Naive B cell (primary cell): ENCODE measurements at regions not wholly inside any gene's neighbourhood (a gene's known extent, or its start where the extent isn't known, plus 50 kb on each side); places are given as distances from the start of the nearest gene placed in this dataset.
A peak's percentile ranks its signal among the peaks of the same experiment; 100 is the strongest.

ENCODE experiments used
- ATAC-seq, 2 donors: fragments of 150-1000 bp; cut with Tn5 transposase; 2 replicates each; pipeline ENCODE4 v1.10.0; 2021; ENCODE audit warnings: low read depth in 2 of 2, mild to moderate bottlenecking in 2 of 2, moderate library complexity in 2 of 2
- DNase-seq: peaks from one replicate; pipeline ENCODE4 v3.0.0; 2022
- H3K27ac Mint-ChIP-seq, 6 donors: one replicate each; pipeline ENCODE4 v1.8.0; 2020 to 2022; ENCODE audit warnings: mild to moderate bottlenecking in 6 of 6, mixed read lengths in 6 of 6, moderate library complexity in 5 of 6, inconsistent platforms in 2 of 6
- H3K27me3 Mint-ChIP-seq, 3 donors: one replicate each; pipeline ENCODE4 v1.8.0; 2021 to 2022; ENCODE audit warnings: mixed read lengths in 3 of 3, mild to moderate bottlenecking in 1 of 3
- H3K36me3 Mint-ChIP-seq, 2 donors: one replicate each; pipeline ENCODE4 v1.8.0; 2020 to 2022; ENCODE audit warnings: mixed read lengths in 2 of 2, inconsistent platforms in 1 of 2, mild to moderate bottlenecking in 1 of 2
- H3K4me1 Mint-ChIP-seq, 3 donors: one replicate each; pipeline ENCODE4 v1.8.0; 2020 to 2022; ENCODE audit warnings: mixed read lengths in 3 of 3, inconsistent platforms in 1 of 3, mild to moderate bottlenecking in 1 of 3, moderate library complexity in 1 of 3
- H3K4me3 Mint-ChIP-seq, 8 donors: one replicate each; pipeline ENCODE4 v1.8.0; 2020 to 2022; ENCODE audit warnings: mild to moderate bottlenecking in 8 of 8, mixed read lengths in 8 of 8, moderate library complexity in 8 of 8, inconsistent platforms in 2 of 8
- H3K9me3 Mint-ChIP-seq, 7 donors: one replicate each; pipeline ENCODE4 v1.8.0; 2020 to 2022; ENCODE audit warnings: mixed read lengths in 7 of 7, mild to moderate bottlenecking in 5 of 7, inconsistent platforms in 2 of 7, moderate library complexity in 1 of 7

DNA sequence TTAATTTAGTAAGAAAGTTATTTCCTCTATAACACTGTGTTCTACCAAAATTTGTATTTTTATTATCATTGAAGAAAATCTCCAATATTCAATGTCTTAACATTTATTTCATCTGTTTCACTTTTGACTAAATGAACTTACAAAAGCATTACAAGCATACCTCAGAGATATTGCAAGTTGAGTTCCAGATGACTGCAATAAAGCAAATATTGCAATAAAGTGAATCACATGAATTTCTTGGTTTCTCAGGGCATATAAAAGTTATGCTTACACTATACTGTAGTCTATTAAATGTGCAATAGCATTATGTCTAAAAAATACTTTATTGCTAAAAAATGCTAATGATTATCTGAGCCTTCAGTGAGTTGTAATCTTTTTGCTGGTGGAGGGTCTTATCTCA, 78.3 kb downstream of the TTC32 start:
- no peak for DNase-seq
- H3K4me3 Mint-ChIP-seq: peak overlapping the region in 1 of 8 donors; percentile 75
- no peak overlapping the region for H3K27ac Mint-ChIP-seq
- no peaks in the 10 kb centered on the region for H3K4me1 Mint-ChIP-seq
- no peaks in the 10 kb centered on the region for H3K36me3 Mint-ChIP-seq
- peaks cover 0 to 2% (median 0%) of the 10 kb centered on the region in 7 donors for H3K9me3 Mint-ChIP-seq
- ATAC-seq: no peak
- H3K27me3 Mint-ChIP-seq: peaks cover 16 to 28% (median 17%) of the 10 kb centered on the region in 3 donors

DNA sequence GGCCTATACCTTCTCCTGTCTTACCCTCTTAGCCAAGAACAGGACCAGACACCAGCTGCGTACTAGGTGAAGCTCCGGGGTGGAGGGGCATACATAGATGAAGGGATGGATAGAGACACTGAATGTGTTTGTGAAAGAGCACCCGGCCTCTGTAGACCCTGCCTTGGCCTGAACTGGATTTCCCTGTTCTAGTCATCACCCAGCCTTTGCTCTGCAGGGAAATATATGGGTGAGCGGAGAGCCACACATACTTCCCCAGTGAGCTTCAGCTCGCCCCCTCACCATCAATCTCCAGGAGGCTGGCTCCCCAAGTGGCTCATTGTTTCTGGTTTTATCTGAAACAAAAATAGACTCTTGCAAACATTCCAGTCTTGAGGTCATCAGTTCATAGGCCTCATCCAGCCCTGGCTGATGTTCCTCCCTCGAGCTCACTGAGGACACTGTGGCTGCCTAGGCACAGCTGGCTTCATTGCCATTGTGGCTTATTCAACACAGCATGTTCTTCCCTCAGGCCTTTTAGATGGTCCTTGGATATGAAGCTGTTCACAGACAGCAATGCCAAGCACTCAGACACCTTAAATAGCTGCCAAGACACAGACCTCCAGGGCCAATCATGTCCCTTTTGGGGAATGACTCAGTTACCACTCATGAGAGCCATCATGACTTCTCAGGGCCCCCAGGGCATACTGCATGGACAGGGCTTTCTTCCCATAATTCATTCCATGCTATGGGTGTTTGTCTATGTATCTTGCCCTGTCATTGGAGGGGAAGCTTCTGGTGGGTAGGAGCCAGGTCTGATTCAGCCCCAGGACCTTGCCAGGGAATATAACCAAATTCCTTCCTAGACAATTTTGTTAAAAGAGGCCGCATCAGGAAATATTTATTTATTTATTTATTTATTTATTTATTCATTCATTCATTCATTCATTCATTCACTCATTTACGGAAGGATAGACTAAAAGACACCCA, 82.4 kb downstream of the TTC32 start:
- Mint-ChIP-seq H3K27me3 (peaks cover 0 to 11% (median 9%) of the 10 kb centered on the region in 3 donors), H3K4me3 (no peak overlapping the region)
- ATAC-seq: no peak

DNA sequence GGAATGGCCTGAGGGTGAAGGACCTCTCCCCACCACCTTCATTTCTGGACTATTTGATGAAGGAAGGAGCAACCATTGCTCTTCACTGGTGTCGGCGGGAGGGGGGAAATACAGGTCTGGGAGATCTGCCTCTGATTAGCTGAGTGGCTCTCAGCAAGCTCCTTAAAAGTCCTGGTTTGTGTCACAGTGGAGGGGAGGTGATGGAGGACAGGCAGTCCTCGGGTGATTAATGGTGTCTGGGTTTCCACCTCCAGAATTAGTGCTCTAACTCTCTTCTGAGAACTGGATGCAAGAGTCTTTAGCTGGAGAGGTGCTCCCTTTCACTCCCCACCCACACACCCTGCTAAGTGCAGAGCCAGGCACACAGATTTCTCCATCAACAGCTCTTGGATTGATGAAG, 83.2 kb downstream of the TTC32 start:
- H3K27me3 Mint-ChIP-seq: peaks cover 0 to 9% (median 2%) of the 10 kb centered on the region in 3 donors
- no peaks in the 10 kb centered on the region for H3K36me3 Mint-ChIP-seq
- no peaks in the 10 kb centered on the region for H3K4me1 Mint-ChIP-seq
- no peak for DNase-seq
- H3K27ac Mint-ChIP-seq: no peak overlapping the region
- no peak for ATAC-seq
- no peak overlapping the region for H3K4me3 Mint-ChIP-seq
- no peaks in the 10 kb centered on the region for H3K9me3 Mint-ChIP-seq

More for the DNA sequence above, 82.4 kb downstream of the TTC32 start:
- Mint-ChIP-seq H3K4me1 (no peaks in the 10 kb centered on the region), H3K27ac (no peak overlapping the region), H3K36me3 (no peaks in the 10 kb centered on the region), H3K9me3 (peaks cover 0 to 2% (median 0%) of the 10 kb centered on the region in 7 donors)
- DNase-seq: no peak

DNA sequence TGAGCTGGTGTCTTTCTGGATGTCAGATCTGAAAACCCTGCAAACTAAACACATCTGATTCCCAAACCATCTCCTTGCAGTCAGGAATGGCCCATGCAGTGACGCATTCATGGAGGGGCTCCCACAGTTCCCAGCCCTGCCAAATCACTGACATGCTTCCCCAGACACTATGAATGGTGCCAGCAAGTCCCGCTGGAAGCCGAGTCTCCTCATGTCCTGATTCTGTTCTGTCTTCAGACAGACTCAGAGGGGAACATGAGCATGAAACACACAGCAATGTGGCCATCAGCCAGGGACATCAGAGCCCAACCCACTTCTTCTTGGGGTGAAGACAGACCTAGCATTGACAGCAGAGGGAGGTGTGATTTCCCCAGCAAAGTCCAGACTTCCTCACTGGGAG, 83.7 kb downstream of the TTC32 start:
- Mint-ChIP-seq H3K9me3 (no peaks in the 10 kb centered on the region), H3K27me3 (peaks cover 0 to 9% (median 2%) of the 10 kb centered on the region in 3 donors), H3K4me3 (no peak overlapping the region), H3K36me3 (no peaks in the 10 kb centered on the region), H3K4me1 (no peaks in the 10 kb centered on the region), H3K27ac (no peak overlapping the region)
- ATAC-seq (no peak), DNase-seq (no peak)

DNA sequence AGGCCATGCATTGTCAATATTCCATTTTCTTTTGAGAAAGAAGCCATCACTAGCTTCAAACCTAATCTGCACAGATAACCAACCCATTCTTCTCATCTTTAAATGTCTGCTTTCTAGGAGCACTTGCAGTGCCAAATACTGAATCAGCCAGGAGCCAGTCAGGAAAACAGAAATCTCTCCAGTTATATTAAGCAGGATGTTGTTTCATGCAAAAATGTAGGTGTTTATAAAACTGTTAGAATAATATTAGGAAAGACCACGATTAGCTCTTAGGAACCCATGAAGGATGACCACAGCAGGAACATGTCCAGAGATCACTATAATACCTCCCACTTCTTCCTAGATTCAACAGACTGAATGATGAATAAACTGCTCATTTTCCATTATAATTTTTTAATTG, 86.0 kb downstream of the TTC32 start:
- Mint-ChIP-seq H3K4me3 (no peak overlapping the region), H3K27ac (no peak overlapping the region), H3K9me3 (no peaks in the 10 kb centered on the region), H3K27me3 (peaks cover 0 to 14% (median 6%) of the 10 kb centered on the region in 3 donors), H3K4me1 (no peaks in the 10 kb centered on the region), H3K36me3 (no peaks in the 10 kb centered on the region)
- DNase-seq: no peak
- ATAC-seq: no peak

DNA sequence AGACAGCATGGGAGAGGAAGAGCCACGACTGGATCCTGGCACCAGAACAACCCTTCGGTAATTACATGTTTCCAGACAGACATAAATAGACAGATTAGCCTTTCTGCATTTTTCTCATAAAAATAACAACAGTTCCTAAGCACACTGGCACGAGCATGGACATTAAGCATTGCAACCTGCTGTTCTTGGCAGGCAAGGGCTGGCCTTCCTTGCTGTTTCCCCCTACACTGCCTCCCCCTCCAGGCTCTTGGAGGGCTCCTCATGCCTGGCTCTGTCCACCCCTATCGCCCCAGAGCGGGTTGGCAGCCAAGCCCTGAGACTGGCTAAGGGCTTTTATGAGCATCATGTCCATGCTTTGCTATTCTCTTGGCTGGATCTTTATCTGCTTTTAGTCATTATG, 89.6 kb downstream of the TTC32 start:
- Mint-ChIP-seq H3K36me3 (no peaks in the 10 kb centered on the region), H3K9me3 (peaks cover 0 to 4% (median 0%) of the 10 kb centered on the region in 7 donors), H3K4me3 (no peak overlapping the region), H3K27me3 (peaks cover 5 to 14% (median 10%) of the 10 kb centered on the region in 3 donors), H3K27ac (no peak overlapping the region), H3K4me1 (no peaks in the 10 kb centered on the region)
- ATAC-seq (no peak), DNase-seq (no peak)

DNA sequence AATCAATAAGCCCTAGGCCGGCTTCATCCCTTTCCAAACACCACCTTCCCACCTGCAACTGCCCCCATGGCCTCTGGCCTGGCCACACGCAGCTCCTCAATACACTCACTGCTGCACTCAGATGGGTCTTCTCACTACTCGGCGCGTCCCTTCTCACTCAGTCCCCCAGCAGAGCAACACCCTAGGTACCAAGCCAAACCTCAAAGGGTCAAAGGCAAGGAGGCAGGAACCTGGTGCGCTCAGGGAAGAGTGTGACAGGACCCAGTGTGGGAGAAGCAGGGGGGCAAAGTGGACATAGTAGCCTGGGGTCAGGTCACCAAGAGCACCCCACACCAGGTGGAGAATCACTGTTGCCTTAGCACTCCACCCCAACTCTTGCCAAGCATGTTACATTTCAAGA, 90.6 kb downstream of the TTC32 start:
- peaks cover 5 to 14% (median 14%) of the 10 kb centered on the region in 3 donors for H3K27me3 Mint-ChIP-seq
- no peaks in the 10 kb centered on the region for H3K36me3 Mint-ChIP-seq
- ATAC-seq (no peak), DNase-seq (no peak)
- no peak overlapping the region for H3K4me3 Mint-ChIP-seq
- H3K27ac Mint-ChIP-seq: no peak overlapping the region
- peaks cover 0 to 5% (median 0%) of the 10 kb centered on the region in 7 donors for H3K9me3 Mint-ChIP-seq
- no peaks in the 10 kb centered on the region for H3K4me1 Mint-ChIP-seq

DNA sequence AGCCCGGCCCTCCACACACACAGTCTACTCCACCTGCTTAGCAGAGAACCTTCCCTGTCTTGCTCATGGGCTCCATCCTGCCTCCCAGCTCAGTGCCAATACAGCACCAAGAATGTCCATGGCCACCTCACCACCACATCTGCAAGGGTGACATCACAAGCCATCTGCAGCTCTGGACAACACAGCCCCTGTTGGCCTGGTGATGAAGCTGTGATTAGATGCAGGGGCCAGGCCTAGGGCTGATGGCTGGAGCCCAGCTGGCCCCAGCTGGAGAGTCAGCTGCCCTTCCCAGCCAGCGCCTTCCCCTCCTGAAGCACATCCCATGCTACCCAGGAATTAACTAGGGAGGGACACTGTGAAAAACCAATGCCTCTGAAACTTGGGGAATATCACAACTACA, 91.1 kb downstream of the TTC32 start:
- Mint-ChIP-seq H3K27ac (no peak overlapping the region), H3K9me3 (peaks cover 0 to 5% (median 0%) of the 10 kb centered on the region in 7 donors), H3K4me1 (no peaks in the 10 kb centered on the region), H3K36me3 (no peaks in the 10 kb centered on the region), H3K27me3 (peaks cover 5 to 14% (median 12%) of the 10 kb centered on the region in 3 donors), H3K4me3 (no peak overlapping the region)
- ATAC-seq: no peak
- DNase-seq: no peak

DNA sequence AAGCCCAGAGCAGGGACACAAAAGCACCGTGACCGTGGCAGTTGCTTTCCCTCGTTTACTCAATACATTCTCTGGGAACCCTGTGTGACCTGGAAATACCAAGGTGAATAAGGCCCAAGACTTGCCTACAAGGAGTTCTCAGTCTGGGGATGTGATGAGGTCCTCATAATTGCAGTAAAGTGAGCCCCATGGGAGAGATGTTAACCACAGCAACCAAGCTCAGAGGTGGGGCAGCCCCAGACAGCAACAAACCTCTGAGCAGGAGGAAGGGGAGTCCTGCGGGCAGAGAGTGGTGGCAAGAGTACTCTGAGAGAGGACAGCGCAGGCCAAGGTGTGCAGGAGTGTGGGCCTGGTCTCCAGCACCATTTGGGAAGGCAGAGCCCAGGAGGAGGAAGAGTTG, 91.6 kb downstream of the TTC32 start:
- Mint-ChIP-seq H3K36me3 (no peaks in the 10 kb centered on the region), H3K27me3 (peaks cover 9 to 14% (median 10%) of the 10 kb centered on the region in 3 donors), H3K27ac (no peak overlapping the region), H3K4me1 (no peaks in the 10 kb centered on the region), H3K9me3 (peaks cover 0 to 5% (median 0%) of the 10 kb centered on the region in 7 donors), H3K4me3 (no peak overlapping the region)
- no peak for ATAC-seq
- no peak for DNase-seq

DNA sequence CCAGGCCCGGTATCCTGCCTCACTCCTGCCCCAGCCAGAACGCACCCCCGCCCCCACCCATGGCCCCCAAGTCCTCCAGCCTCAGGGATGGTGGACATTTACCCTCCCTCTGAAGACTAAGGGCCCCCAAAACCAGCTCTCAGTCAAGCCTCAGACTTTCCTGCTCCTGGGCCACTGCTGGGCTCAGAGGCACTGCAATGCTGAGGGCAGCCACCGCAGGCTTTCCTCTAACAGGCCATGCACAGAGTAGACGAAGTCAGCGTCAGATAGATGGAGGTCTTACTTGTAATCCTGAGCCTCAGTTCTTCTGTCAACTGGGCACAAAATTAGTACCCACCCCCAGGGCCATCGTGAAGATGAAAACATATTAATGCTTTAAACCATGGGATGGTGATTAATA, 92.6 kb downstream of the TTC32 start:
- Mint-ChIP-seq H3K36me3 (no peaks in the 10 kb centered on the region), H3K4me3 (no peak overlapping the region), H3K9me3 (peaks cover 0 to 5% (median 0%) of the 10 kb centered on the region in 7 donors), H3K27ac (no peak overlapping the region), H3K4me1 (no peaks in the 10 kb centered on the region), H3K27me3 (peaks cover 10 to 14% (median 10%) of the 10 kb centered on the region in 3 donors)
- ATAC-seq (no peak), DNase-seq (no peak)

DNA sequence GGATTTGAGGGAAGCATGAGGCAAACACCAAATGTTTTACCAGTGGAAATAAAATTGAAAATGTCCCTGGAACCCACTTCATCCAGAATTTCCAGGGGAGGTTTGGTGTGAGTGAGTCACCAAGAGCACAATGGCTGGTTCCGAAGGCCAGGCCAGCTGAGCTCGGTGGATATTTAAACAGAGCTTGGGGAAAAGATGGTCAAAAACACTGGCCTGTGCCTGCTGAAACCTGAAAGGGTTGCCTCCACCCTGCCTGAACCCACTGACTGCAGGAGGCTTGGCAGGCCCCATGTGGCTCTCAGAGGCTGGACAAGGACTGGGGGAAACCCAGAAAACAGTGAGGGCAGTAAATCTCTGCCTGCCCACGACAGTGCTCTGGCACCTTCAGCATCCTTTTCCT, 93.9 kb downstream of the TTC32 start:
- no peaks in the 10 kb centered on the region for H3K4me1 Mint-ChIP-seq
- H3K9me3 Mint-ChIP-seq: peaks cover 0 to 5% (median 0%) of the 10 kb centered on the region in 7 donors
- H3K4me3 Mint-ChIP-seq: no peak overlapping the region
- no peak overlapping the region for H3K27ac Mint-ChIP-seq
- peaks cover 10 to 19% (median 13%) of the 10 kb centered on the region in 3 donors for H3K27me3 Mint-ChIP-seq
- H3K36me3 Mint-ChIP-seq: no peaks in the 10 kb centered on the region
- no peak for ATAC-seq
- no peak for DNase-seq

DNA sequence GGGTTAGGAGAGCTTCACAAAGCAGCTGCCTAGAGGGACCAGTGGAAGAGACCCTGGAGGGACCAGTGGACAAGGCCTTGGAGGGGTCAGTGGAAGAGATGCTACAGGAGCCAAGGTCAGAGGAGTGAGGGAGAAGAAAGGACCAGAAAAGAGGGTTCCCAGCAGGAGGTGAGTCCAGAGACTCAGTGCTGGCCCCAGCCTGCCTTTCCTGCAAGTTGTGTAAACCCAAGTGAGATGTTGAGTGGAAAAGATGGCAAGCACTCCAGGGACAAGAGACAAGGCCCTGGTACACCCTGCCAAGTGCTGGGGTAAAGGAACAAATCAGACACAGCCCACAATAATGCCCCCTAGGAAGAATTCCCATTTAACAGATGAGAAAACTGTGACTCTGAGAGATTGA, 94.4 kb downstream of the TTC32 start:
- H3K27me3 Mint-ChIP-seq: peaks cover 7 to 16% (median 13%) of the 10 kb centered on the region in 3 donors
- no peak overlapping the region for H3K4me3 Mint-ChIP-seq
- ATAC-seq (no peak), DNase-seq (no peak)
- no peaks in the 10 kb centered on the region for H3K4me1 Mint-ChIP-seq
- no peaks in the 10 kb centered on the region for H3K36me3 Mint-ChIP-seq
- H3K9me3 Mint-ChIP-seq: peaks cover 0 to 5% (median 0%) of the 10 kb centered on the region in 7 donors
- no peak overlapping the region for H3K27ac Mint-ChIP-seq

DNA sequence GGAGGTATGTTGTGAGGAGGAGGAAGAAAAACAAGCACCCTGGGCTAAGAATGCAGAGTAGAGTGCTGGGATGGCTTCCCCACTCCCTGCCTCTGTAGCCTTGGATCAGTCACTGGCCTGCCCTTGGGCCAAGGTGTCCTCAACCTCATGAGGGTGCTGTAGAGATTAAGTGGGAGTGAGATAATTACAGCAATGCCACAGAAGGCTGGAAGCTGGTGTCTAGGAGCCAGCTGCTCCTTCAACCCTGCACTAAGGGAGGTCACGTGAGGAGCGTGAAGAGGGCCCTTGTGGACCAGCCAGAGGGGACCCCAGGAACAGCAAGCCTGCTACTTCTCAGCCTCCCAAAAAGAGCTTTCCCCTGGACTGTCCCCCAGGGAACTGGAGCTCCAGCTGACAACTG, 95.2 kb downstream of the TTC32 start:
- H3K27ac Mint-ChIP-seq: no peak overlapping the region
- H3K36me3 Mint-ChIP-seq: no peaks in the 10 kb centered on the region
- H3K4me3 Mint-ChIP-seq: no peak overlapping the region
- no peaks in the 10 kb centered on the region for H3K4me1 Mint-ChIP-seq
- peaks cover 0 to 5% (median 0%) of the 10 kb centered on the region in 7 donors for H3K9me3 Mint-ChIP-seq
- ATAC-seq (no peak), DNase-seq (no peak)
- peaks cover 7 to 16% (median 13%) of the 10 kb centered on the region in 3 donors for H3K27me3 Mint-ChIP-seq

DNA sequence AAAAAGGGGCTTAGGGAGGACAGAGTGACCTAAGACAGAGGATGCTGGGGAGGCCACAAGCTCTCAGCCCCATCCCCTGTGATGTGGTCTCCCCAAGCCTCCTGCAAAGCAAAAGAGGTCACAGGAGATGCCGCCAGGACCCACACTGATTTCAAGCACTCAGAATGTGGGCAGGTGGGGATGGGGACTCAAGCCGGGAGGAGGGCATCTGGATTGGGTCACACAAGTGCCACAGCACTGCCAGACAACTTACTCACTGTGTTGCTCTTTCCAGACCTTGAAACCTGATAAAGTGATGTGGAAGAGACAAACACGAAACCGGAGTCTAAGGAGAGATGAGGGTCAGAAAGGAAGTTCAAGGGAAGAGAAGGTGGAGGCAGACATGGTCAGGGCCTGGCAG, 95.7 kb downstream of the TTC32 start:
- DNase-seq: no peak
- no peak overlapping the region for H3K4me3 Mint-ChIP-seq

More for the DNA sequence above, 95.7 kb downstream of the TTC32 start:
- ATAC-seq: no peak
- Mint-ChIP-seq H3K36me3 (no peaks in the 10 kb centered on the region), H3K9me3 (peaks cover 0 to 6% (median 0%) of the 10 kb centered on the region in 7 donors), H3K27me3 (peaks cover 7 to 13% (median 12%) of the 10 kb centered on the region in 3 donors), H3K4me1 (no peaks in the 10 kb centered on the region), H3K27ac (no peak overlapping the region)
